ENCODE measurements at regions not wholly inside any gene's neighbourhood (a gene's known extent, or its start where the extent isn't known, plus 50 kb on each side); places are given as distances from the start of the nearest gene placed in this dataset.

DNA sequence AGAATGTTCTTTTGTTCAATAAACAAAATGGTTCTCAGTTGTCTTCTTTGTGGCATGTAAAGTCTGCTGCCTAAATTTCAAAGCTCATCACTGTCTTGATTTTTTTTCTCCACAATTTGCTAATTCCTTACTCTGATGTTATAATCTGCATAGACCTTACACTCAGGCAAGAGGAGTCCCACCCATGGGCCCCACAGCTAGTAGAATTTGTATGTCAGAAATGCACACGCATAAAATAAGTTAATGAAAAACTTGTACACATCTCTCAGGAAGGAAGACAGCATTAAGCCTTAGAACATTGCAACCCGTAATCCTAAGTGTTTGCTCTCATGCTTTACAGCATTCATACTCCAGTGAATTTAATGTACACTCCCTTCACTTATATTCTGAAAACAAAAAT lies 280.8 kb downstream of the ATXN7L3B start:
- TF ChIP-seq, protein P1, sequence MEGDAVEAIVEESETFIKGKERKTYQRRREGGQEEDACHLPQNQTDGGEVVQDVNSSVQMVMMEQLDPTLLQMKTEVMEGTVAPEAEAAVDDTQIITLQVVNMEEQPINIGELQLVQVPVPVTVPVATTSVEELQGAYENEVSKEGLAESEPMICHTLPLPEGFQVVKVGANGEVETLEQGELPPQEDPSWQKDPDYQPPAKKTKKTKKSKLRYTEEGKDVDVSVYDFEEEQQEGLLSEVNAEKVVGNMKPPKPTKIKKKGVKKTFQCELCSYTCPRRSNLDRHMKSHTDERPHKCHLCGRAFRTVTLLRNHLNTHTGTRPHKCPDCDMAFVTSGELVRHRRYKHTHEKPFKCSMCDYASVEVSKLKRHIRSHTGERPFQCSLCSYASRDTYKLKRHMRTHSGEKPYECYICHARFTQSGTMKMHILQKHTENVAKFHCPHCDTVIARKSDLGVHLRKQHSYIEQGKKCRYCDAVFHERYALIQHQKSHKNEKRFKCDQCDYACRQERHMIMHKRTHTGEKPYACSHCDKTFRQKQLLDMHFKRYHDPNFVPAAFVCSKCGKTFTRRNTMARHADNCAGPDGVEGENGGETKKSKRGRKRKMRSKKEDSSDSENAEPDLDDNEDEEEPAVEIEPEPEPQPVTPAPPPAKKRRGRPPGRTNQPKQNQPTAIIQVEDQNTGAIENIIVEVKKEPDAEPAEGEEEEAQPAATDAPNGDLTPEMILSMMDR (IDR thresholded peaks at IDR 0.05) = no peak
- TF ChIP-seq POLR2A (IDR thresholded peaks at IDR 0.05) = no peak

Measured in testis (tissue), 2 donors.